HG03103 (cell line): ENCODE measurements at regions not wholly inside any gene's neighbourhood (a gene's known extent, or its start where the extent isn't known, plus 50 kb on each side); places are given as distances from the start of the nearest gene placed in this dataset.
"Not testable (repeated sequence)": the region's sequence is repeated elsewhere in the genome, so short reads cannot be mapped to it uniquely, and the experiment has no call there.

Source experiments
- ATAC-seq: cut with Tn5 transposase; IDR thresholded peaks from one replicate; pipeline ENCODE4 v1.9.1; 2021; ENCODE audit warnings: low read depth; ENCODE audit not compliant: unreplicated experiment

- ATAC-seq = no peak
Measured at GRCh38 chr3:182633186-182633585, 160.1 kb upstream of the ATP11B start.

GRCh38 chr3:182636646-182637045 lies 156.7 kb upstream of the ATP11B start:
- no peak for ATAC-seq

GRCh38 chr3:182637350-182638110 lies 155.8 kb upstream of the ATP11B start:
- no peak for ATAC-seq

- ATAC-seq = no peak
Measured at GRCh38 chr3:182644013-182644412, 149.3 kb upstream of the ATP11B start.

GRCh38 chr3:182644790-182645433 lies 148.4 kb upstream of the ATP11B start:
- no peak for ATAC-seq

GRCh38 chr3:182650568-182651128 lies 142.7 kb upstream of the ATP11B start:
- no peak for ATAC-seq

- no peak for ATAC-seq
Measured at GRCh38 chr3:182651461-182651860, 141.8 kb upstream of the ATP11B start.

- ATAC-seq = not testable (repeated sequence)
Measured at GRCh38 chr3:182653065-182653464, 140.2 kb upstream of the ATP11B start.

- ATAC-seq = no peak
Measured at GRCh38 chr3:182668541-182668940, 124.8 kb upstream of the ATP11B start.

GRCh38 chr3:182668974-182669373 lies 124.3 kb upstream of the ATP11B start:
- no peak for ATAC-seq

- no peak for ATAC-seq
Measured at GRCh38 chr3:182671541-182671940, 121.8 kb upstream of the ATP11B start.

GRCh38 chr3:182671942-182672341 lies 121.4 kb upstream of the ATP11B start:
- no peak for ATAC-seq

- ATAC-seq = no peak
Measured at GRCh38 chr3:182673336-182673735, 120.0 kb upstream of the ATP11B start.

- peak; percentile 85 for ATAC-seq
Measured at GRCh38 chr3:182682263-182683241, 110.8 kb upstream of the ATP11B start.

GRCh38 chr3:182683453-182683852 lies 109.9 kb upstream of the ATP11B start:
- ATAC-seq = peak; percentile 59

- ATAC-seq = no peak
Measured at GRCh38 chr3:182683858-182684257, 109.4 kb upstream of the ATP11B start.

GRCh38 chr3:182686033-182686886 lies 107.0 kb upstream of the ATP11B start:
- ATAC-seq = no peak

GRCh38 chr3:182690172-182690571 lies 103.1 kb upstream of the ATP11B start:
- ATAC-seq = no peak

GRCh38 chr3:182692021-182692420 lies 101.3 kb upstream of the ATP11B start:
- peak; percentile 87 for ATAC-seq

- peak; percentile 45 for ATAC-seq
Measured at GRCh38 chr3:182692695-182693094, 100.6 kb upstream of the ATP11B start.
